ENCODE measurements at regions not wholly inside any gene's neighbourhood (a gene's known extent, or its start where the extent isn't known, plus 50 kb on each side); places are given as distances from the start of the nearest gene placed in this dataset.

GRCh38 chr15:31471731-31472430, 145.2 kb downstream of the KLF13 start:
- no peak for DNase-seq (ENCODE audit: low read depth, low spot score)
- H3K27ac ChIP-seq, result no peak overlapping the region

GRCh38 chr15:31472636-31473384, 146.2 kb downstream of the KLF13 start:
- no peak overlapping the region for H3K27ac ChIP-seq
- DNase-seq (ENCODE audit: low read depth, low spot score), result no peak

GRCh38 chr15:31473385-31474058, 146.9 kb downstream of the KLF13 start:
- no peak overlapping the region for H3K27ac ChIP-seq
- DNase-seq (ENCODE audit: low read depth, low spot score), result no peak

DNA sequence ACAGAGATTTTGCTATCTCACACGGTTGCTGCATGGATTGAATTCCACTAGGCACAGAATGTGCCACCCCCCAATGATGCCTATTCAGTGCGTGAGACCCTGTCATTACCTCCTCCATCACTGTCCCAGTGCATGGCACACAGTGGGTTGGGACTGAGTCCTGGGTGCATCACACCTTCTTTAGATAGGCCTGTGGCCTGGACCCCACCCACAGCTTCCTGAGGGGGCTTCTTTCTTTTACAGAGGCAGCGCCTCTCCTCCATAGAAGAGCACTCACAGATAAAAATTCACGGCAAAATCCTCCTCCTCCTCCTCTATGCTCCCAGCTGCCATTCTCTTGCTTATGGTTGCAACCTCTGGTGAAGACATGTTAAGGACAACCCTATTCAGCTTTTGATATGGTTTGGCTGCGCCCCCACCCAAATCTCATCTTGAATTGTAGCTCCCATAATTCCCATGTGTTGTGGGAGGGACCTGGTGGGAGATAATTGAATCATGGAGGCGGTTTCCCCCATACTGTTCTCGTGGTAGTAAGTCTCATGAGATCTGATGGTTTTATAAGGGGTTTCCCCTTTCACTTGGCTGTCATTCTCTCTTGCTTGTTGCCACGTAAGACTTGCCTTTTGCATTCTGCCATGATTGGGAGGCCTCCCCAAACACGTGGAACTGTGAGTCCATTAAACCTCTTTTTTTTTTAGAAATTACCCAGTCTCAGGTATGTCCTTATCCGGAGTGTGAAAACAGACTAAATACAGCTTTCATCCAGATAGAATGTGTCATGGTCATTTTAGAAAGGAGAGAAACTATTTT, 147.6 kb downstream of the KLF13 start:
- no peak overlapping the region for H3K27ac ChIP-seq
- DNase-seq (ENCODE audit: low read depth, low spot score), result no peak

DNA sequence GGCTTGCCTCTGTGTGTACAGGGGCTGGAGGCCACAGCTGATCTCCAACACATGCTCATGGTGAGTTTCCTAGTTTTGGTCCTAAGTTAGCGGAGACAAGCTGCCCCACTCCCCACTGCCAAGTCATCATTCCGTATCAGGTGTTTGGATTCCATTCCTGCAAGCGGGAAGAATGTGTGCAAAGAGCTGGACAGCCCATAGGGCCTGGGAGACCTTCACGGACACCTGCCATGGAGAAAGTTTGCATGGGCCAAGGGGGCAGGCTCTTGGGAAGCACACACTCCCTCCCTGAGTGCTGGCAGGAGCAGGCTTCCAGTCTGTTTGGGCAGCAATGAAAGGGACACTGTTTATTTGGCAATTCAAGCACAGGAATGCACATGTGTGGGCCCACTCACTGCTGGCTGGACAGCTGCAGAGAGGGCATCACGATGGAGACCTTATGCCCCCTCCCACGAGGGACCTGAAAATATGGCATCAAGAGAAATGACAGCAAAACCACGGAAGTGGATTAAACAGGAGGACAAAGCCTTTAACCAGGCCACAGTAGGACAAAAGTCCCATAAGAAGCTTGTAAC, 149.7 kb downstream of the KLF13 start:
- H3K27ac ChIP-seq, result no peak overlapping the region
- no peak for DNase-seq (ENCODE audit: low read depth, low spot score)

DNA sequence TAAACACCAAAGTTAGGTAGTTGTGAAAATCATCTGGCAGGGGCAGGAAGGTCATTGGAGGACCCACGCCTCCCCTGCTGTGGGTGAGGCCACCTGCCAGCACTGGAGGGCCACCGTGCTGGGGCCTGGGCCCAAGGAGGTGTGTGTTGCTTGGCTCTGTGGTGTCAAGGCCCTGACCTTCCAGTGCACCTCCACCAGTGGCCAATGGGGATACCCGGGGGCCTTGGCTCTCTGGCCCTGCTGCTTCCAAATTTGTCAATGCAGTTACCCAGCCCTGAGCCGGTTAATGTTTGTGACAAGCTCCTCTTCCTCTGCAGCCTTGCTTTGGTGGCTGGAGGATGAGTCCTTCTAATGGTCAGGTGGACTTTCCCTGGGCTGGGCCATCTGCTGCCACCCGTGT, 150.2 kb downstream of the KLF13 start:
- no peak for DNase-seq (ENCODE audit: low read depth, low spot score)
- no peak overlapping the region for H3K27ac ChIP-seq

GRCh38 chr15:31477301-31477700, 150.7 kb downstream of the KLF13 start:
- H3K27ac ChIP-seq, result no peak overlapping the region
- no peak for DNase-seq (ENCODE audit: low read depth, low spot score)

DNA sequence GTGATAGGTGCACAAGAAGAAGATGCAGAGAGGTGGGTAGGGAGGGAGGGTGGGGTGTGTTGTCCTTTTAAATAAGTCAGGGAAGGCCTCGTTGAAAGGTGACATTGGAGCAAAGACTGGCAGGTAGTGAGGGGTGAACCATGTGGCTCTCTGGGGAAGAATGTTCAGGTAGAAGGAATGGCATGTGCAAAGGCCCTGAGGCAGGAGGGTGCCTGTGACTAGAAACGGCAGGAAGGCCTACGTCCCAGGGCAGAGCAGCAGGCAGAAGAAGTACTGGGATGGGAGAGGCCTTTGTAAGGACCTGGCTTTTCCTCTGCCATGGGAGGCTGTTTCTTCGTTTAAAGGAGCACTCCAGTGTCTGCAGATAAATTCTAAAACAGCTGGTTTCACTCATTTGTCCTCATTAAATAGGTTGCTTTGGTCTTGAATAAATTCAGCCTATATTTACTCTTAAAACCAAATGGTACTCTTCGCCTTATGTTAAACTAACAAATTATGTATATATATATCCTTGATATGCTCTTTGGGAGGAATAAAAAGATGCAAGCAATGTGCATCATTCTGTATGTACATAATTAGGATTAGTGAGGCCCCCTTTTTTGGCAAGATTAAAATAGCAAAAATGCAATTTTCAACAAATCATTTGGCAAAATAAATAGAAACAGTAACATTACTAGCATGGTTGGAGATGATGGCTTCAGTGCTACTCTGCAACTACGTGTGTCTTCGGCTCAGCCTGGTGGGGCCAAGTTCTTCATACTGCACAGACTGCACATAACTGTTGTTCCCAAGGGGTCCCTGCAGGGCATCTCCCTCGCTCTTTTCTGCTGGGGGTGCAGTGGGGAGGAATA, 151.4 kb downstream of the KLF13 start:
- H3K27ac ChIP-seq, result no peak overlapping the region
- no peak for DNase-seq (ENCODE audit: low read depth, low spot score)

GRCh38 chr15:31478702-31479221, 152.1 kb downstream of the KLF13 start:
- no peak overlapping the region for H3K27ac ChIP-seq

DNA sequence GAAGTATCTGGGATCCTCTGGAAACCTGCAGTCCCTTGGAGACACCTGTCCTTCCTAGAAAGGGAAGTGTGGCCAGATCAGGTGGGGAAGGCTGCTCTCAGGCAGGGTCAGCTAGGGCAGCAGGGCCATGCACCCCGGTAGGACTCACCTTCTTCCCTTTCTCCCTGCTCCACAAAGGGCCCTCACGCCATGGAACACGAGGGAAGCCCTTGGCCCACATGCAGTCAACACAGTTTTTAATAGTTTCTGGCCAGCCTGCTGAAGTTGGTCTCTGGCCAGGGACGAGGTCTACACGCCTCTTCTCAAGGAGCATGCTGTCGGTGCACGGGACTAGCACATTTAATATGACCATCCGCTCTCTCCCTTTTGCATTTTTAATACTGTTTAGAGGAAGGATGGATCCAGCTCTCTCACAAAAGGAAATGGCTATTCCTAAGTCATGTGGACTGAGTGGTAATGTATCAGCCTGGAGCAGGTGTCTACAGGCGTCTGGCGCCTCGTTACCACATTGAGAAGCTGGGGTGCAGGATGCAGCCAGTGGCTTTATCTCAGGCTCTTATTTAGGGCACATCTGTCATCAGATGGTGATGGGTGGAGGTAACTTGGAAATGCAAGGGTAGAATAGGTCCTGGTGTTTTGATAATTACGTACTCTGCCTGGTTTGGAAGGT, 153.9 kb downstream of the KLF13 start:
- H3K27ac ChIP-seq, result no peak overlapping the region
- DNase-seq (ENCODE audit: low read depth, low spot score), result no peak

More at GRCh38 chr15:31478702-31479221, 152.1 kb downstream of the KLF13 start:
- DNase-seq (ENCODE audit: low read depth, low spot score), result no peak

- no peak for DNase-seq (ENCODE audit: low read depth, low spot score)
- no peak overlapping the region for H3K27ac ChIP-seq
Observed at GRCh38 chr15:31481142-31481541, 154.5 kb downstream of the KLF13 start.

DNA sequence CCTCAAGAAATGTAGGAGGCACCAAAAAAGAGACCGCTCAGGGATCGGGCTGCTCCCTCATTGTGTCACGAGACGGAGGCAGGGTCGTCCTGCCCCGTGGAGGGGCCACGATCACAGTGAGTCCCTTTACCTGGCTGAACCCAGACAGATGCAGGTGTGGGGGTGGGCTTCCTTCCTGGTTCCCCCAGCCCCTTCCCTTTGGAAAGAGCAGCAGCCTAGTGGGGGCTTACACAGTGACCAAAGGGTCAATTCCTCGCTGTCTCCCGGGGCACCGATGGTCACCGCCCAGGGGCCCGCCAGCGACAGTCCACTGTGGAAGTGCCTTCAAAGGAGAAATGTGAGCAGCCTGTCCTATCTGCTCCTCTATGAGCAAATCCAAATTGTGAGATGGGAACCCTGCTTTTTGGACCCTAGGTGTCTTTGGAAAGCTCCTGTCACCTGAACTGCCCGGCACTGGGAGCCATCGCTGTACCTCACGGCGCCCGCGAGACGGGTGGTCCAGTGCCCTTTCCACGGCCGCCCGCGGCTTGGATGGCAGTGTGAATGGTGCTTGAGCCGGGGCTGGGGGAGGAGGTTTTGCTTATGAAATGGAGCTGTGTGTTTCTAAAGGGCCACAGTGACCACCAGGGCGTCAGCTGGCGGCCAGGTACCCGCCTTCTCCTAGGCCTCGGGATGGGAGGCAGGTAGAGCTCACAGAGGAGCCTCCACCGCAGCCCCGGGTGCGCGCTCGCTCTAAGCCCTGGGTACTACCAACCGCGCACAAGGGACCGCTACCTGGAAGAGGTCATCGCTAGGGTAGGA, 155.7 kb downstream of the KLF13 start:
- H3K27ac ChIP-seq, result no peak overlapping the region
- DNase-seq (ENCODE audit: low read depth, low spot score), result no peak

- H3K27ac ChIP-seq, result no peak overlapping the region
- no peak for DNase-seq (ENCODE audit: low read depth, low spot score)
Observed at GRCh38 chr15:31483053-31483985, 156.7 kb downstream of the KLF13 start.

GRCh38 chr15:31483986-31484951, 157.6 kb downstream of the KLF13 start:
- no peak overlapping the region for H3K27ac ChIP-seq
- no peak for DNase-seq (ENCODE audit: low read depth, low spot score)

- H3K27ac ChIP-seq, result no peak overlapping the region
- no peak for DNase-seq (ENCODE audit: low read depth, low spot score)
Observed at GRCh38 chr15:31484986-31485385, 158.4 kb downstream of the KLF13 start.

DNA sequence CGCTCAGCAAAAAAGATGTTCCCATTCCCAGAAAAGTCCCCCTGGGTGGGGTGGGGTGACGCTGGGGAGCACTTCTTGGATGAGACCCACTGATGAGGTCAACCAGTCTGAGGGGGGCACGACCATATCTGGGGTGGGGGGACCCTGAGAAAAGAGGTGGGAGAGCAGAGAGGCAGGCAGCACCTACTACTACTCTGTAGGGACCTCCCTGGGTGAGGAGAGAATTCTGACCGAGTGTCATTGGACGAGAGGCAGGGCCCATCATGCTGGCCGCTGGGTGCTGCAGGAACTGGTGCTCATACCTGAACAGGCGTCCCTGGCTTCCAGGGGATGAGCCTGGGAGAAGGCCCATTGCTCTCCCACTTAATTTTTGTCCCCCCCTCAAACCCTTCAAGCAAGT, 158.8 kb downstream of the KLF13 start:
- no peak overlapping the region for H3K27ac ChIP-seq
- no peak for DNase-seq (ENCODE audit: low read depth, low spot score)
